Esophagus squamous epithelium (tissue), 5 donors: ENCODE measurements at regions not wholly inside any gene's neighbourhood (a gene's known extent, or its start where the extent isn't known, plus 50 kb on each side); places are given as distances from the start of the nearest gene placed in this dataset.
"Not testable (repeated sequence)": the region's sequence is repeated elsewhere in the genome, so short reads cannot be mapped to it uniquely, and the experiment has no call there.

Experiments used
- DNase-seq: peaks from one replicate; lab custom pipeline; 2025; lab: John Stamatoyannopoulos, UW
- H3K27ac ChIP-seq, 4 donors: fragments of 200-600 bp; sonication (generic); one replicate each; pipeline ENCODE4 v1.5.1; 2016 to 2019; ENCODE audit warnings: mild to moderate bottlenecking in 1 of 4
- H3K27me3 ChIP-seq, 4 donors: fragments of 200-600 bp; sonication (generic); 1 replicate in 3 of 4; 2 replicates in 1 of 4; pipeline versions ENCODE4 v1.5.1 to v1.6.0; 2017 to 2021; ENCODE audit warnings: antibody characterized with exemption in 1 of 4
- H3K36me3 ChIP-seq, 3 donors: fragments of 200-600 bp; sonication (generic); one replicate each; pipeline ENCODE4 v1.5.1; 2016 to 2019
- H3K4me1 ChIP-seq, 3 donors: fragments of 200-600 bp; sonication (generic); one replicate each; pipeline ENCODE4 v1.5.1; 2017 to 2019
- H3K4me3 ChIP-seq, 4 donors: fragments of 200-600 bp; sonication (generic); 1 replicate in 3 of 4; 2 replicates in 1 of 4; pipeline ENCODE4 v1.5.1; 2016 to 2019; ENCODE audit warnings: mild to moderate bottlenecking in 2 of 4, moderate library complexity in 1 of 4
- H3K9me3 ChIP-seq, 3 donors: fragments of 200-600 bp; sonication (generic); one replicate each; pipeline ENCODE4 v1.5.1; 2016 to 2019
- POLR2A ChIP-seq, 4 donors: fragments of 450-650 bp; IDR thresholded peaks; one replicate each; pipeline ENCODE4 v1.6.1; 2017; ENCODE audit warnings: antibody characterized with exemption in 4 of 4, mild to moderate bottlenecking in 4 of 4, moderate library complexity in 3 of 4
- WGBS, 2 donors: methylation state at CpG; one replicate each; pipeline ENCODE4 v1.1.5; 2018; 5-methylcytosine and 5-hydroxymethylcytosine counted together
- intact Hi-C: fragments of 100-400 bp; cut with DNase I; formaldehyde crosslinking; loops from one replicate; pipeline ENCODE4 v1.15.0; 2022
- TF ChIP-seq, protein P1 (sequence below), 6 experiments: fragments of 450-650 bp in 4 of 6; fragments of 200-600 bp in 2 of 6; sonication (generic) in 2 of 6; IDR thresholded peaks; one replicate each; pipeline ENCODE4 v1.5.1; 2016 to 2019; ENCODE audit warnings: antibody characterized with exemption in 6 of 6, mild to moderate bottlenecking in 4 of 6, moderate library complexity in 4 of 6
- donor health status: DM: yes; HTN: yes; CAD: no.

DNA sequence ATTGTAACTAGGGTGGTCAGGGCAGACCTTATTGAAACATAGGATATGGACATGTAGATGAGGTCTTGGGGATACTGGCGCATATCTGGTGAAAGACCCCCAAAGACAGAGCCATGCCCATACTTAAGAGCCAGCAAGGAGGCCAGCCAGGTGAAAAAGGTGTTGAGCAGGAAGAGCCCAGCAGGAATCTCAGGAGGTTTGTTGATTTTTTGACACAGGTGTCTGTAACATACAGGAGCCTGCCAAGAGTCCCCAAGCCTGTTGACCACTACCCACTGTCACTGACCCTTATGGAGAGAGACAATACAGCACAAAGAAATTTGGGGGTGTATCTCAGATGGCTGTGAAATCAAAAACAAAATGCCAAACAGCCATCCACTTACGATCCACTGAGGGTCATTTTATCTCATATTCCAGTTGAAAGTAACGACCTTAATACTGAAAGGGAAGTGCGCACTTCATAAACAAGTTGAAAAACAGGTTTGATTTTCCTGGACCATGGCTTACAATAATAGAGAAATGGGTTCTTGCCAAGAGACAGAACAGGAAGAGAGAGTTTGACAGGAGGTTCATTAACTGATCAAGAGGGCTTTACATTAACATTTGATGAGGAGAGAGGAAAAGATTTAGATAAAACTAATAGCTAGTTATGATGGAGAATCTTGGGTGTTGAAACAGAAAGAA is 163.6 kb downstream of the GLUL start:
- WGBS, 2 donors, result 44 to 55% methylated on average over 4 of the region's 4 CpGs
- Histone ChIP-seq H3K9me3 (no peaks in the 10 kb centered on the region), H3K27me3 (no peaks in the 10 kb centered on the region), H3K4me3 (no peak overlapping the region), H3K27ac (peak overlapping the region in 3 of 4 donors; percentile 22 to 45 (median 23)), H3K36me3 (no peaks in the 10 kb centered on the region), H3K4me1 (peaks cover 19 to 40% (median 21%) of the 10 kb centered on the region in 3 donors)
- intact Hi-C loops, result no loop called here
- no peak for TF ChIP-seq POLR2A (IDR thresholded peaks at IDR 0.05)
- TF ChIP-seq, protein P1, sequence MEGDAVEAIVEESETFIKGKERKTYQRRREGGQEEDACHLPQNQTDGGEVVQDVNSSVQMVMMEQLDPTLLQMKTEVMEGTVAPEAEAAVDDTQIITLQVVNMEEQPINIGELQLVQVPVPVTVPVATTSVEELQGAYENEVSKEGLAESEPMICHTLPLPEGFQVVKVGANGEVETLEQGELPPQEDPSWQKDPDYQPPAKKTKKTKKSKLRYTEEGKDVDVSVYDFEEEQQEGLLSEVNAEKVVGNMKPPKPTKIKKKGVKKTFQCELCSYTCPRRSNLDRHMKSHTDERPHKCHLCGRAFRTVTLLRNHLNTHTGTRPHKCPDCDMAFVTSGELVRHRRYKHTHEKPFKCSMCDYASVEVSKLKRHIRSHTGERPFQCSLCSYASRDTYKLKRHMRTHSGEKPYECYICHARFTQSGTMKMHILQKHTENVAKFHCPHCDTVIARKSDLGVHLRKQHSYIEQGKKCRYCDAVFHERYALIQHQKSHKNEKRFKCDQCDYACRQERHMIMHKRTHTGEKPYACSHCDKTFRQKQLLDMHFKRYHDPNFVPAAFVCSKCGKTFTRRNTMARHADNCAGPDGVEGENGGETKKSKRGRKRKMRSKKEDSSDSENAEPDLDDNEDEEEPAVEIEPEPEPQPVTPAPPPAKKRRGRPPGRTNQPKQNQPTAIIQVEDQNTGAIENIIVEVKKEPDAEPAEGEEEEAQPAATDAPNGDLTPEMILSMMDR (IDR thresholded peaks at IDR 0.05), result no peak
- no peak for DNase-seq

DNA sequence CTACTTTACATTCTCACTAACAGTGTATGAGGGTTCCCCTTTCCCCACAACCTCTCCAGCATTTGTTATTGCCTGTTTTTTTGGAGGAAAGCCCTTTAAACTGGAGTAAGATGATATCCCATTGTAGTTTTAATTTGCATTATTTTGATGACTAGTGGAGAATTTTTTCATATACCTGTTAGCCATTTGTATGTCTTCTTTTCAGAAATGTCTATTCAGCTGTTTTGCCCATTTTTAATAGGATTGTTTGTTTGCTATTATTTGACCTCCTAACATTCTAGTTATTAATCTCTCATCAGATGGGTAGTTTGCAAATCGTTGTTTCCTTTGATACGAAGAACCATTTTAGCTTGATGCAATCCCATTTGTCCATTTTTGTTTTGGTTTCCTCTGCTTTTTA is 165.0 kb downstream of the GLUL start:
- Histone ChIP-seq H3K4me3 (no peak overlapping the region), H3K4me1 (peaks cover 19 to 40% (median 21%) of the 10 kb centered on the region in 3 donors), H3K27ac (no peak overlapping the region), H3K9me3 (no peaks in the 10 kb centered on the region), H3K36me3 (no peaks in the 10 kb centered on the region), H3K27me3 (no peaks in the 10 kb centered on the region)
- intact Hi-C loops, result no loop called here
- WGBS, 2 donors, result 84 to 86% methylated on average over 2 of the region's 2 CpGs
- DNase-seq, result no peak
- TF ChIP-seq, protein P1 (IDR thresholded peaks at IDR 0.05), result no peak
- no peak for TF ChIP-seq POLR2A (IDR thresholded peaks at IDR 0.05)

DNA sequence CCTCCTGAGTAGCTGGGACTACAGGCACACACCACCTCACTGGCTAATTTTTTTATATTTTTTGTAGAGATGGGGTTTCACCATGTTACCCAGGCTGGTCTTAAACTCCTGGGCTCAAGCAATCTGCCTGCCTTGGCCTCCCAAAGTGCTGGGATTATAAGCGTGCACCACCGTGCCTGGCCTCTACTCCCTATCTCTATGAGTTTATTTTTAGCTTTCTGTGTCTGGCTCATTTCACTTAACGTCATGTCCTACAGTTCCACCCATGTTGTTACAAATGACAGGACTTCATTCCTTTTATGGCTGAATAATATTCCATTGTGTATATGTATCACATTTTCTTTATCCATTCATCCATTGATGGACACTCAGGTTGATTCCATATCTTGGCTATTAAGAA is 164.2 kb upstream of the ZNF648 start:
- H3K9me3 ChIP-seq, H3K4me3 ChIP-seq, H3K36me3 ChIP-seq, DNase-seq, H3K27ac ChIP-seq, H3K27me3 ChIP-seq, intact Hi-C loops: not testable (repeated sequence)
- 82 to 88% methylated on average over 3 of the region's 3 CpGs for WGBS, 2 donors
- peaks cover 19 to 33% (median 21%) of the 10 kb centered on the region in 3 donors for H3K4me1 ChIP-seq

DNA sequence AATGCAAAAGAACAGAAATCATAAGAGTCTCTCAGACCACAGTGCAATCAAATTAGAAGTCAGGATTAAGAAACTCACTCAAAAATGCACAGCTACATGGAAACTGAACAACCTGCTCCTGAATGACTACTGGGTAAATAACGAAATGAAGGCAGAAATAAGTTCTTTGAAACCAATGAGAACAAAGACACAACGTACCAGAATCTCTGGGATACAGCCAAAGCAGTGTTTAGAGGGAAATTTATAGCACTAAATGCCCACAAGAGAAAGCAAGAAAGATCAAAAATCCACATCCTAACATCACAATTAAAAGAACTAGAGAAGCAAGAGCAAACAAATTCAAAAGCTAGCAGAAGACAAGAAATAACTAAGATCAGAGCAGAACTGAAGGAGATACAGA is 160.5 kb upstream of the ZNF648 start:
- intact Hi-C loops, H3K4me3 ChIP-seq: not testable (repeated sequence)
- WGBS, 2 donors, result 73 to 78% methylated on average over 2 of the region's 2 CpGs

DNA sequence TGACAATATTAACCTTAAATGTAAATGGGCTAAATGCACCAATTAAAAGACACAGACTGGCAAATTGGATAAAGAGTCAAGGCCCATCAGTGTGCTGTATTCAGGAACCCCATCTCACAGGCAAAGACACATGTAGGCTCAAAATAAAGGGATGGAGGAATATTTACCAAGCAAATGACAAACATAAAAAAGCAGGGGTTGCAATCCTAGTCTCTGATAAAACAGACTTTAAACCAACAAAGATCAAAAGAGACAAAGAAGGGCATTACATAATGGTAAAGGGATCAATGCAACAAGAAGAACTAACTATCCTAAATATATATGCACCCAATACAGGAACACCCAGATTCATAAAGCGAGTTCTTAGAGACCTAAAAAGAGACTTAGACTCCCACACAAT is 159.9 kb upstream of the ZNF648 start:
- DNase-seq, H3K4me3 ChIP-seq, intact Hi-C loops, H3K27me3 ChIP-seq, H3K36me3 ChIP-seq, H3K9me3 ChIP-seq, H3K27ac ChIP-seq: not testable (repeated sequence)
- 82 to 91% methylated on average over 1 of the region's 1 CpG for WGBS, 2 donors
- H3K4me1 ChIP-seq, result peaks cover 3 to 25% (median 7%) of the 10 kb centered on the region in 3 donors

More for the DNA sequence above, 160.5 kb upstream of the ZNF648 start:
- H3K9me3 ChIP-seq, DNase-seq, H3K27me3 ChIP-seq, H3K27ac ChIP-seq, H3K36me3 ChIP-seq: not testable (repeated sequence)
- H3K4me1 ChIP-seq, result peaks cover 3 to 25% (median 7%) of the 10 kb centered on the region in 3 donors

DNA sequence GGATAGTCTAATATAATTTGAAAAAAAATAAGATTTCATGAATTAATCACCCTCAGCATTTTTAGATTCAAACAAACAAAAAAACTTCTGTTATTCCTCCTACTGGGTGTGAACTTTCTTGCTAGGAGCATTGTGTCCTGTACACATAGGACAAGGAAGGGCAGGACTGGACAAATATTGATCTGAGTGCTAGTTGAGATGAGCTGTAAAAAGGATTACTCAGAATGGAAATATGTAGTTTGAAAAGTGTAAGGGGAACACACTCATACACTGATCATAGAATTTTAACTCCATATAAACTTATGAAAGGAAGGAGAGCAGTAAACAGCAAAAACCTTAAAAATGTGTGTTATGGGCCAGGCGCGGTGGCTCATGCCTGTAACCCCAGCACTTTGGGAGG is 156.5 kb upstream of the ZNF648 start:
- Histone ChIP-seq H3K36me3 (no peaks in the 10 kb centered on the region), H3K4me1 (peaks cover 3 to 41% (median 7%) of the 10 kb centered on the region in 3 donors), H3K27me3 (no peaks in the 10 kb centered on the region), H3K27ac (peak overlapping the region in 1 of 4 donors; percentile 42), H3K4me3 (no peak overlapping the region), H3K9me3 (no peaks in the 10 kb centered on the region)
- DNase-seq, result no peak
- WGBS, 2 donors, result 43 to 47% methylated on average over 2 of the region's 2 CpGs
- intact Hi-C loops, result no loop called here
- TF ChIP-seq POLR2A (IDR thresholded peaks at IDR 0.05), result no peak
- TF ChIP-seq, protein P1 (IDR thresholded peaks at IDR 0.05), result no peak
